ENCODE measurements at regions not wholly inside any gene's neighbourhood (a gene's known extent, or its start where the extent isn't known, plus 50 kb on each side); places are given as distances from the start of the nearest gene placed in this dataset.

DNA sequence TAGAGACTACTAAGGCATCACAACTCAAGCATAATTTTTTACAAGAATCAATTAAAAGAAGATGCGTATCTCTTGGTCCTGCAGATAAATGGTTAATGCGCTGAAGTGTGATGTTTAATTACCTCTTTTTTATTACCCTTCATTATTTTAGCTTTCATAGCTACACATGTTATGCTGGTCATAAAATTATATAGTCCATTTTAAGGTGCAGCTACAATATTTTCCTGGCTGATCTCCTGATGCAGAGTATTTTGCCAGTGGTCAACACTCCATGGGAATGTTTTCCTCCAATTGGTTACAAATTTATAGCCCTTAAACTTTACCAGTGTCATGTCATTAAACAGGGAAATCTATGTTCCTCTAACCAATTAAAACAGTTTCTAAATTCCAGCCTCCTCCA is 1617.2 kb downstream of the PCDH7 start:
- TF ChIP-seq POLR2AphosphoS5 (IDR thresholded peaks at IDR 0.05; ENCODE audit: low read depth, low read length) (no peak), POLR2A (IDR thresholded peaks at IDR 0.05; ENCODE audit: low read depth, low read length) (no peak)
